IMR-90 (cell line): ENCODE measurements at regions not wholly inside any gene's neighbourhood (a gene's known extent, or its start where the extent isn't known, plus 50 kb on each side); places are given as distances from the start of the nearest gene placed in this dataset.

Experiments
- ATAC-seq: fragments of 200-7000 bp; cut with Tn5 transposase; 2 replicates; pipeline ENCODE4 v1.9.1; 2020; ENCODE audit warnings: low read depth, mild to moderate bottlenecking, moderate library complexity
- BruUV-seq: library from RNA; stranded (reverse); fragments of 400-500 nt; replicated peaks from 2 replicates; lab custom pipeline; 2021; lab: Mats Ljungman, UMichigan
- CTCF ChIA-PET: fragments of 300-600 bp; formaldehyde crosslinking; extraction: SDS; loops from one replicate; lab custom pipeline; 2021; ENCODE audit warnings: antibody characterized with exemption; lab: Yijun Ruan, JAX
- POLR2A ChIA-PET: fragments of 300-600 bp; sonication (Branson Sonifier 250); formaldehyde crosslinking; loops from one replicate; lab custom pipeline; 2022; ENCODE audit warnings: antibody characterized with exemption; ENCODE audit not compliant: unreplicated experiment; lab: Charles Lee
- DNase-seq: peaks from one replicate; pipeline ENCODE4 v3.0.0; 2013
- H2AFZ ChIP-seq: replicated peaks from 2 replicates; pipeline ENCODE3; 2013; ENCODE audit warnings: low read length, mild to moderate bottlenecking; ENCODE audit not compliant: poor library complexity
- H2AK5ac ChIP-seq: 2 replicates; pipeline ENCODE4 v1.6.1; 2013; ENCODE audit warnings: low read depth, low read length, inconsistent platforms
- H2AK9ac ChIP-seq: replicated peaks from 2 replicates; pipeline ENCODE3; 2013; ENCODE audit warnings: mild to moderate bottlenecking, low read depth, low read length, moderate library complexity; ENCODE audit not compliant: poor library complexity
- H2BK120ac ChIP-seq: 2 replicates; pipeline ENCODE4 v1.6.1; 2013; ENCODE audit warnings: low read depth, low read length, inconsistent platforms
- H2BK15ac ChIP-seq: 3 replicates; pipeline ENCODE4 v1.6.1; 2013; ENCODE audit warnings: low read depth, low read length, inconsistent platforms
- H2BK20ac ChIP-seq: 2 replicates; pipeline ENCODE4 v1.6.1; 2013; ENCODE audit warnings: low read depth, mild to moderate bottlenecking, inconsistent platforms, low read length, moderate library complexity
- H2BK5ac ChIP-seq: 2 replicates; pipeline ENCODE4 v1.6.1; 2013; ENCODE audit warnings: mild to moderate bottlenecking, low read depth, low read length, inconsistent platforms; ENCODE audit not compliant: poor library complexity, severe bottlenecking
- H3K14ac ChIP-seq: replicated peaks from 2 replicates; pipeline ENCODE4 v1.6.1; 2013; ENCODE audit warnings: low read depth, low read length, inconsistent platforms
- H3K18ac ChIP-seq: 2 replicates; pipeline ENCODE4 v1.6.1; 2013; ENCODE audit warnings: low read depth, low read length, control low read depth
- H3K23ac ChIP-seq: 2 replicates; pipeline ENCODE4 v1.6.1; 2013; ENCODE audit warnings: low read depth, low read length, inconsistent platforms
- H3K27ac ChIP-seq: 2 replicates; pipeline ENCODE4 v1.5.1; 2013; ENCODE audit warnings: mild to moderate bottlenecking, control low read depth, low read length; ENCODE audit not compliant: insufficient read depth
- H3K27me3 ChIP-seq: 2 replicates; pipeline ENCODE4 v1.6.1; 2013; ENCODE audit warnings: low read length; ENCODE audit not compliant: control insufficient read depth, insufficient read depth
- H3K36me3 ChIP-seq: 2 replicates; pipeline ENCODE4 v1.6.1; 2013; ENCODE audit warnings: low read length, mixed read lengths; ENCODE audit not compliant: control insufficient read depth, insufficient read depth
- H3K4ac ChIP-seq: 2 replicates; pipeline ENCODE4 v1.6.1; 2013; ENCODE audit warnings: low read depth, low read length, inconsistent platforms
- H3K4me1 ChIP-seq: 2 replicates; pipeline ENCODE4 v1.6.1; 2013; ENCODE audit warnings: low read length, mixed read lengths; ENCODE audit not compliant: control insufficient read depth, insufficient read depth
- H3K4me2 ChIP-seq: 2 replicates; pipeline ENCODE4 v1.6.1; 2013; ENCODE audit warnings: low read depth, mild to moderate bottlenecking, control low read depth, low read length, moderate library complexity
- H3K4me3 ChIP-seq: 2 replicates; pipeline ENCODE4 v1.5.1; 2013; ENCODE audit warnings: low read depth, mild to moderate bottlenecking, control low read depth, low read length, moderate library complexity; ENCODE audit not compliant: insufficient read depth
- H3K56ac ChIP-seq: 2 replicates; pipeline ENCODE4 v1.6.1; 2013; ENCODE audit warnings: low read length, inconsistent platforms; ENCODE audit not compliant: insufficient read depth; ENCODE audit errors: extremely low read depth
- H3K79me1 ChIP-seq, 2 experiments: 2 replicates each; pipeline ENCODE4 v1.6.1; 2013; ENCODE audit warnings: low read length in 2 of 2, inconsistent platforms in 1 of 2, low read depth in 1 of 2
- H3K9ac ChIP-seq: 2 replicates; pipeline ENCODE4 v1.6.1; 2013; ENCODE audit warnings: low read depth, low read length, control low read depth
- H3K9me1 ChIP-seq: 2 replicates; pipeline ENCODE4 v1.6.1; 2013; ENCODE audit warnings: low read length, inconsistent platforms; ENCODE audit not compliant: insufficient read depth
- H3K9me3 ChIP-seq: 2 replicates; pipeline ENCODE4 v1.6.1; 2013; ENCODE audit warnings: low read length; ENCODE audit not compliant: control insufficient read depth, insufficient read depth
- H4K20me1 ChIP-seq: 2 replicates; pipeline ENCODE4 v1.6.1; 2013; ENCODE audit warnings: low read length, inconsistent platforms; ENCODE audit not compliant: insufficient read depth
- H4K5ac ChIP-seq: 2 replicates; pipeline ENCODE4 v1.6.1; 2013; ENCODE audit warnings: mild to moderate bottlenecking, low read depth, low read length, control low read depth
- H4K8ac ChIP-seq, 2 experiments: 2 replicates each; pipeline ENCODE4 v1.6.1; 2013; ENCODE audit warnings: low read depth in 2 of 2, low read length in 2 of 2, control low read depth in 1 of 2, inconsistent platforms in 1 of 2
- H4K91ac ChIP-seq: 2 replicates; pipeline ENCODE4 v1.6.1; 2013; ENCODE audit warnings: low read depth, low read length, inconsistent platforms; ENCODE audit not compliant: insufficient read depth
- CHD1 ChIP-seq: IDR thresholded peaks from 2 replicates; pipeline ENCODE4 v1.6.1; 2012; ENCODE audit warnings: low read depth, low read length, improper control_type of control experiment
- FOS ChIP-seq: fragments of 150-350 bp; IDR thresholded peaks from 2 replicates; pipeline ENCODE4 v1.6.1; 2016; ENCODE audit warnings: low read depth, low read length
- MAFK ChIP-seq: IDR thresholded peaks from 2 replicates; pipeline ENCODE4 v1.6.1; 2012; ENCODE audit warnings: low read depth, low read length, improper control_type of control experiment
- MAZ ChIP-seq: IDR thresholded peaks from 2 replicates; pipeline ENCODE4 v1.6.1; 2012; ENCODE audit warnings: low read depth, mild to moderate bottlenecking, low read length, improper control_type of control experiment, moderate library complexity, borderline replicate concordance
- WGBS, 2 experiments: methylation state at CpG; one replicate each; pipeline versions ENCODE4 v1.1.5 to v1.1.7; 2013; ENCODE audit warnings: missing lambda C conversion rate in 2 of 2; ENCODE audit not compliant: insufficient read length in 1 of 2; ENCODE audit errors: extremely low coverage in 2 of 2; 5-methylcytosine and 5-hydroxymethylcytosine counted together
- dilution Hi-C: fragments of 300-500 bp; cut with HindIII; formaldehyde crosslinking; loops from one replicate; pipeline ENCODE4 v1.14.3; 2018; ENCODE audit warnings: low sequenced_read_pairs; ENCODE audit not compliant: unreplicated experiment
- in situ Hi-C: fragments of 300-500 bp; cut with MboI; formaldehyde crosslinking; loops from 3 replicates; pipeline ENCODE4 v1.14.3; 2019; ENCODE audit warnings: low sequenced_read_pairs, inconsistent platforms, mixed read lengths
- intact Hi-C: fragments of 100-400 bp; cut with micrococcal nuclease; formaldehyde crosslinking; loops from 2 replicates; pipeline ENCODE4 v1.10.0; 2022

DNA sequence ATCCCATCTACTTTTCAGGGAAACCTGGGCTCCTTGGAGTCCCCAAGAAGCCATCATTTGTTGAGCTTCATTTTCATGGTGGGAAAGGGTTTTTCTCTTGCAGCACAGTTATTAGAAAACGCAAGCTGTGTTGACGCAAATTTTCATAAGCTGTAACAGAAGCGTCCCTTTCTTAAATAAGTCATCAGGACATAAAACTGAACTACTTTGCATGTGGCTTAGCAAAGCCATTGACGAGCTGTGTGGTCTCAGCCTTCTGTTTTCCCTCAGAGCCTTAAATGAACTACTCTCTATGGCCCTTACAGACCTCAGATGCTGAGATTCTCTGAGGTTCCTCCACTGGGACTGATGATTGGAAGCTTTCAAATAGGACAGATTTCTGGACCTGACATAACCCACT is 85.1 kb downstream of the ARL4C start:
- Histone ChIP-seq H2BK5ac (no peak overlapping the region), H2AK9ac (no peak overlapping the region), H3K14ac (0 out of 2 replicates have a peak overlapping the region, but pooled peaks have one; percentile 21), H3K27ac (no peak overlapping the region), H3K9me3 (no peaks in the 10 kb centered on the region), H3K18ac (no peak overlapping the region), H2AFZ (no peak overlapping the region), H3K4me1 (no peaks in the 10 kb centered on the region), H2BK20ac (no peak overlapping the region), H4K5ac (no peak overlapping the region), H2AK5ac (no peak overlapping the region), H3K4ac (no peak overlapping the region), H3K27me3 (no peaks in the 10 kb centered on the region), H2BK120ac (no peak overlapping the region), H4K20me1 (no peaks in the 10 kb centered on the region), H3K4me2 (no peak overlapping the region), H3K9ac (no peak overlapping the region), H3K23ac (no peak overlapping the region), H4K8ac (no peak overlapping the region), H3K79me1 (no peaks in the 10 kb centered on the region), H3K9me1 (no peaks in the 10 kb centered on the region), H3K4me3 (no peak overlapping the region), H2BK15ac (no peak overlapping the region), H3K56ac (no peak overlapping the region), H4K91ac (no peak overlapping the region), H3K36me3 (no peaks in the 10 kb centered on the region)
- ATAC-seq (no peak), DNase-seq (no peak)
- TF ChIP-seq CHD1 (no peak), MAFK (no peak), MAZ (no peak), FOS (no peak)
- ChIA-PET POLR2A (no interaction called here), CTCF (interaction anchor here (0.6 kb wide), 1 partner anchor 471 kb away, joined by 6 read pairs; no protein-coding TSS in a partner anchor)
- 100% methylated on average over 1 of the region's 4 CpGs; no CpG with 5 or more reads in 1 of the 2 experiments for WGBS, 2 experiments
- intact Hi-C loops (no loop called here), in situ Hi-C loops (no loop called here), dilution Hi-C loops (no loop called here)
- no TSS peak for BruUV-seq
